ENCODE measurements at regions not wholly inside any gene's neighbourhood (a gene's known extent, or its start where the extent isn't known, plus 50 kb on each side); places are given as distances from the start of the nearest gene placed in this dataset.

DNA sequence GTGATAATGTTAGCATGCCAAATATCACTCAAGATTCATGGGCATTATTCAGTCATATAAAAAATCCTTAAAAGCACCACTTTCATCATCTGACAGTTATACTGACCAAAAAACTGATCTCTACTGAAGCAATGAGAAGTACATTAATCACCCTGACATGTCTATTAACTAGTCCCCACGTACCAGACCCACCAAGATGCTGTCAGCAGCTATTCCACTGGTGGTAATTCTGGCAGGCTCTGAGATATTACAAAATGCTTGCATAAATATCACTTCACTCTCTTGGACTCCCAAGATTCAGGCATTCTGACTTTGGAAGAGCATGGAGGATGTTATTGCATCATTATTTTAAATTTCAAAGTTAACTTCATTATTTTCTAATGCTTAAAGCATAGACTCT, 717.0 kb downstream of the DNAH5 start:
- TF ChIP-seq EZH2 (IDR thresholded peaks at IDR 0.05; ENCODE audit: low read length, missing control alignments) (no peak), CTCF (conservative IDR thresholded peaks at IDR 0.05 in 1 of 2, IDR thresholded peaks at IDR 0.05 in 1 of 2; ENCODE audit: low read depth in 1 of 2, low read length in 2 of 2) (no peak)

All from fibroblast of lung (primary cell).